Naive thymus-derived CD8-positive, alpha-beta T cell (primary cell): ENCODE measurements at regions not wholly inside any gene's neighbourhood (a gene's known extent, or its start where the extent isn't known, plus 50 kb on each side); places are given as distances from the start of the nearest gene placed in this dataset.

ENCODE experiments used
- ATAC-seq, 2 donors: fragments of 150-1000 bp; cut with Tn5 transposase in 1 of 2; sonication (Bioruptor Pico), chemical (Tn5 transposase) in 1 of 2; 1 replicate in 1 of 2; 2 replicates in 1 of 2; pipeline ENCODE4 v1.10.0; 2021; ENCODE audit warnings: mild to moderate bottlenecking in 2 of 2, moderate library complexity in 2 of 2
- POLR2A ChIA-PET: fragments of 350-600 bp; sonication (Branson Sonifier 250); formaldehyde crosslinking; loops from one replicate; lab custom pipeline; 2021; ENCODE audit warnings: antibody characterized with exemption; lab: Charles Lee
- DNase-seq, 10 donors: peaks; one replicate each; pipeline versions ENCODE4 v3.0.0 to v3.0.0-alpha.2; 2020 to 2022
- H3K27ac Mint-ChIP-seq, 10 donors: one replicate each; pipeline ENCODE4 v1.8.0; 2020 to 2022; ENCODE audit warnings: mild to moderate bottlenecking in 10 of 10, mixed read lengths in 10 of 10, moderate library complexity in 4 of 10, inconsistent platforms in 1 of 10
- H3K27me3 Mint-ChIP-seq, 5 donors: one replicate each; pipeline ENCODE4 v1.8.0; 2021 to 2022; ENCODE audit warnings: mixed read lengths in 5 of 5
- H3K36me3 Mint-ChIP-seq, 3 donors: one replicate each; pipeline ENCODE4 v1.8.0; 2020 to 2022; ENCODE audit warnings: mixed read lengths in 3 of 3, mild to moderate bottlenecking in 2 of 3, inconsistent platforms in 1 of 3
- H3K4me1 Mint-ChIP-seq, 4 donors: one replicate each; pipeline ENCODE4 v1.8.0; 2021 to 2022; ENCODE audit warnings: mixed read lengths in 4 of 4
- H3K4me3 Mint-ChIP-seq, 10 donors: one replicate each; pipeline ENCODE4 v1.8.0; 2020 to 2022; ENCODE audit warnings: mild to moderate bottlenecking in 10 of 10, mixed read lengths in 10 of 10, moderate library complexity in 6 of 10, inconsistent platforms in 1 of 10
- H3K9me3 Mint-ChIP-seq, 9 donors: one replicate each; pipeline ENCODE4 v1.8.0; 2020 to 2022; ENCODE audit warnings: mixed read lengths in 9 of 9, mild to moderate bottlenecking in 3 of 9, inconsistent platforms in 1 of 9, moderate library complexity in 1 of 9

DNA sequence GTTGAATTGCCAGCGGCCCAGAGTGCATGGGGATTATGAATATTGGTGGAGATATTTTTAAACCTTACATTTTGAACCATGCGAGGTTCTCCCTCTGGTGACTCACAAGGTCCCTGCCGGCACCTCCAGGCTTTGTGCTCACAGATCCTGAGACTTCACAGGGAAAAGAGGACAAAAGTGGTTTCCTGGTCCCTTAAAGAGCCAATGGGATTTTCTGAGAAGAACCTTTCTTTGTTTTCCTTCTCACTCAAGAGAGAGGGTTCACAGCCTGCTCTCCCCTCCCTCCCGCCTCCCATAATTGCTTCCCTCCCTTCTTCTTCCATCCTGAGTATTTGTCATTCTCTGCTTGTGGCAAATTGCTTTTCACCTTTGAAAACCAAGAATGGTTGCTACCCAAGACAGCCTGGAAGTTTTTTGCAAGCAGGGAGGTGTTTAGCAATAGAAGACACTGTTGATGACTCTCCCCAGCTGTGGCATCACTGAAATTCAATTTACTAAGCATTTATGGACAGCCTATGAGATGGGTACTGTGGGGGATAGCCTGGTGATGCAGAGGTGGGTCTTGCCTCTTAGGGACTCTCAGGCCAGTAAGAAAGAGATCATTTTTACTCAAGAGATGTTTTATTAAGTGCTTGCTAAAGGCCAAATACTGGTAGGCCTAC is 76.6 kb downstream of the CPN2 start:
- POLR2A ChIA-PET = no interaction called here
- no peaks in the 10 kb centered on the region for H3K36me3 Mint-ChIP-seq
- no peaks in the 10 kb centered on the region for H3K9me3 Mint-ChIP-seq
- H3K4me3 Mint-ChIP-seq = no peak overlapping the region
- peak overlapping the region in 4 of 10 donors; percentile 50 to 88 (median 70) for H3K27ac Mint-ChIP-seq
- H3K4me1 Mint-ChIP-seq = peaks cover 7 to 17% (median 11%) of the 10 kb centered on the region in 4 donors
- peaks cover 0 to 14% (median 6%) of the 10 kb centered on the region in 5 donors for H3K27me3 Mint-ChIP-seq
- ATAC-seq (no peak), DNase-seq (no peak)

DNA sequence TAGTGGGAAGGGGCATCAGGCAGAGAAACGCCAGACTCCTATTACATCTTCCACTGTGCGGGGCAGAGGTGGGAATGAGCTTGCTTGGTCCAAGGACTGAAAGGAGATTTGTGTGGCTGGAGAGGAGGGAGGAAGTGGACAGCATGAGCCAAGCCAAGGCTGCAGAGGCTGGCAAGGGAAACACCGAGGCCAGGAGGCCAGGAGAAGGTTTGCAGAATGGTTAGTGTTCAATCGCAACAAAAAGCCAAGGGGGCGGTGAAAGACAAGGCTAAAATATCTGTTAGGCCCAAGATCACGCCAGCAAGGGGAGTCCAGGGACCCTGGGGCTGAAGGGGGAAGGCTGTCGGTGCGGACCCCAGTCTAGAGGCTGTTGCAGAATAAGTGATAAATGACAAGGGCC is 75.8 kb downstream of the CPN2 start:
- H3K4me1 Mint-ChIP-seq = peaks cover 7 to 18% (median 11%) of the 10 kb centered on the region in 4 donors
- peak overlapping the region in 5 of 10 donors; percentile 28 to 88 (median 68) for H3K27ac Mint-ChIP-seq
- H3K27me3 Mint-ChIP-seq = peaks cover 0 to 14% (median 5%) of the 10 kb centered on the region in 5 donors
- POLR2A ChIA-PET = no interaction called here
- H3K36me3 Mint-ChIP-seq = no peaks in the 10 kb centered on the region
- ATAC-seq = no peak
- DNase-seq = no peak
- H3K4me3 Mint-ChIP-seq = no peak overlapping the region
- H3K9me3 Mint-ChIP-seq = no peaks in the 10 kb centered on the region

DNA sequence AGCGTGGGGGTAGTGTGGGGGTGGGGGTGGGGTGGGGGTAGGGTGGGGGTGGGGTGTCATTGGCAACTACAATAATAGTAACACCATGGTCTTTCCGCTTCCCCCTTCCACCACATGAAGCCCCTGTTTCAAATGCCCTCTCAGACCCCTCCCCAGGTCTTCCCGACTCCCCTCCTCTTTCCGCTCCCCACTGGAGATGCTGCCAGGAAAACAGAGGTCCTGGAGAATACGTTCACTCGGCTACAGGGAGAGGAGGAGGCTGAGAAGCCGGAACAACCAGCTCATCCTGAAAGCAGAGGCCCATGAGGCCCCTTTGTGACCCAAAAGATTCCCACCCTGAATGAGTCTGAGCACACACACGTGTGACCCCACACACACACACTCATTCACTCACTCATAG is 75.4 kb downstream of the CPN2 start:
- Mint-ChIP-seq H3K27me3 (peaks cover 0 to 14% (median 3%) of the 10 kb centered on the region in 5 donors), H3K4me3 (no peak overlapping the region), H3K9me3 (no peaks in the 10 kb centered on the region), H3K36me3 (no peaks in the 10 kb centered on the region), H3K4me1 (peaks cover 7 to 16% (median 8%) of the 10 kb centered on the region in 4 donors), H3K27ac (peak overlapping the region in 2 of 10 donors; percentile 51 to 56)
- DNase-seq = no peak
- no peak for ATAC-seq
- POLR2A ChIA-PET = no interaction called here

DNA sequence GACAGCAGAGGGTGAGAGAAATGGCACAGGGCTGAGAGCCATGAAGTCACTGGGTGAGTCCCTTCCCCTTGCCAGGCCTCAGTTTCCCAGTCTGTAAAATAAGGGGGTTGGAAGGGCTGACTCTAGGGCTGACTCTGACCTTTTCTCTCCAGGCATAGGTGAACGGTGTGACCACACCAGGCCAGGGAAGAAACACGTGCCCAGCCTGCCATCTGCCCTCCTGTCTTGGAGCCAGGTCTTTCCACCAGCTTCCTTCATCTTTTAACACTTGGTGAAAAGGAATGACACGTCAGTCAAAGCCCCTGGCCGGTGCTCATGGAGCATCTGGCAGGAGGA is 74.4 kb downstream of the CPN2 start:
- POLR2A ChIA-PET = no interaction called here
- peak overlapping the region in 1 of 10 donors; percentile 22 for H3K27ac Mint-ChIP-seq
- ATAC-seq (no peak), DNase-seq (no peak)
- no peaks in the 10 kb centered on the region for H3K9me3 Mint-ChIP-seq
- peaks cover 7 to 16% (median 8%) of the 10 kb centered on the region in 4 donors for H3K4me1 Mint-ChIP-seq
- no peaks in the 10 kb centered on the region for H3K36me3 Mint-ChIP-seq
- no peak overlapping the region for H3K4me3 Mint-ChIP-seq
- H3K27me3 Mint-ChIP-seq = peaks cover 0 to 11% (median 3%) of the 10 kb centered on the region in 5 donors

DNA sequence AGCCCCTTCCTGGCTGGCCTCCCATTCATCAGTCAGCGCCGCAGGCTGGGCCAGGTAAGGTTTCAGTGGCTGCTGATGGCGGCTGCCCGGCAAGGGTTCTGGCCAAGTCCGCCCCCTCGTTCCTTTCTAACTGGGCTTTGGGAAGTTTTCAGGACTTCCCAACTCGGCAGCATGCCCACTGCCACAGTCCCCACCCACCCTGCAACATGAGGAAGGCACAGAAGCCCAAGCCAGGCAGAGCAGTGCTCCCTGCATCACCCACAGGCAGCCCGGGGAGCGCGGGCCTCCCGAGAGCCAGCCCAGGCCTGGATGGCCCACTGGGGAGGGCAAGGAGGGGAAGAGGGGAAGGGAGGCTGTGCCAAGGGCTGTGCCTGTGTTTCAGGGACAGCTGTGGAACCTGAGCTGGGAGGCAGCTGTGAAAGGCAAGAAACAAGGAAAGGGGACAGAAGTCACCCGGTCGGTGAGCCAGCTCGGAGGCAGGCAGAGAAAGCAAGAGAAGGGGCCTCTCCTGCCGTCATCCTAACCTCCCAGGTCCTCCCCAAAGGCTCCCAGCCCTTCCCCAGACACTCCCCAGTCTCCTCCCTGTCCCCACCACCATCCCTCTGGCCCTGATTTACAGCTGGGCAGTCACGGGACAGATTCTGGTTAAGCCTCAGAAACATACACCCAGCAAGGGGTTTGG is 73.9 kb downstream of the CPN2 start:
- H3K36me3 Mint-ChIP-seq = no peaks in the 10 kb centered on the region
- peaks cover 2 to 6% (median 3%) of the 10 kb centered on the region in 5 donors for H3K27me3 Mint-ChIP-seq
- H3K9me3 Mint-ChIP-seq = no peaks in the 10 kb centered on the region
- peaks cover 7 to 16% (median 8%) of the 10 kb centered on the region in 4 donors for H3K4me1 Mint-ChIP-seq
- ATAC-seq = no peak
- peak overlapping the region in 1 of 10 donors; percentile 22 for H3K27ac Mint-ChIP-seq
- no peak overlapping the region for H3K4me3 Mint-ChIP-seq
- POLR2A ChIA-PET = no interaction called here
- no peak for DNase-seq

DNA sequence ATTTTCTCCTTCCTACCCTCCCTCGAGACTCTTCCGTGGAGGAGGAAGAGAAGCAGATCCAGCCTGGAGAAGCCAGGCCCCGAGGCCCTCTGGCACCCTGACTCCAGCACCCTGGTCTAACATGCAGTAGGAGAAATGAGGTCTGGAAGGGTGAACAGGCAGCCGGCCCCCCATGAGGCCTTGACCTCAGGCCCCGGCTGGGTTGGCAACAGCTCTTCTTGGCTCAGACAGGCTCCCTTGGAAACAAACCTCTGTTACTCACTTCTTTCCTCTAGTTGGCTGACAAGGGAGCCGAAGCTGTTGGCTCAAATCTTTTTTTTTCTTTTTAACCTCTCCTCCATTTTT is 73.4 kb downstream of the CPN2 start:
- Mint-ChIP-seq H3K9me3 (no peaks in the 10 kb centered on the region), H3K27me3 (peaks cover 1 to 8% (median 3%) of the 10 kb centered on the region in 5 donors), H3K4me3 (no peak overlapping the region), H3K27ac (peak overlapping the region in 1 of 10 donors; percentile 22), H3K4me1 (peaks cover 7 to 16% (median 8%) of the 10 kb centered on the region in 4 donors), H3K36me3 (no peaks in the 10 kb centered on the region)
- POLR2A ChIA-PET = no interaction called here
- DNase-seq = no peak
- no peak for ATAC-seq

DNA sequence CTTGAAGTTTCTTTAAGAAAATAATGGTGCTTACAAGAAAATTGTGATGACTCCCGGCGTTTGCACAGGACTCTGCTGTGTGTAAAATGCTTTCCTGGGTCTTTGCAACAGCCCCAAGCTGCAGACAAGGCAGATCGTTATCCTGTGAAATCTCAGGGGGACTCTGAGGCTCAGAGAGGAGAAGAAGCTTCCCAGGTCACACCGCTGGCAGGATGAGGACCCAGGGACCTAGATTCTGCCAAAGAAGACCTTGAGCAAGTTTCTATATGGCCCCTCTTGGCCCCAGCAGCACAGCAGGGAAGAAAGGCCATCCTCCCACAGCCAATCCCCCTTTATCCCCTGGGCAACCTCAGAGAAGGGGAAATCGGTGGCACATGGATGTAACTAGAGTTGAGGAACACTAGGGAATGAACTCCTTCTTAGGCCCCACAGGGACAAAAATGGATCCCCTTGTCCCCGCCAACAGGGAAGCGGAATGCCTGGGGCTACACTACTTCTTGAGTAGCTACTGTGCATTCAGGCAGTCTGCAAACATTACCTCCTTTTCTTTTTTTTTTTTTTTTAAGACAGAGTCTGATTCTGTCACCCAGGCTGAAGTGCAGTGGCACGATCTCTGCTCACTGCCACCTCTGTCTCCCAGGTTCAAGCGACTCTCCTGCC is 72.8 kb downstream of the CPN2 start:
- POLR2A ChIA-PET = no interaction called here
- H3K4me1 Mint-ChIP-seq = peaks cover 7 to 16% (median 8%) of the 10 kb centered on the region in 4 donors
- peaks cover 0 to 8% (median 3%) of the 10 kb centered on the region in 5 donors for H3K27me3 Mint-ChIP-seq
- no peak for DNase-seq
- H3K4me3 Mint-ChIP-seq = no peak overlapping the region
- ATAC-seq = no peak
- H3K9me3 Mint-ChIP-seq = no peaks in the 10 kb centered on the region
- H3K27ac Mint-ChIP-seq = peak overlapping the region in 1 of 10 donors; percentile 22
- no peaks in the 10 kb centered on the region for H3K36me3 Mint-ChIP-seq

DNA sequence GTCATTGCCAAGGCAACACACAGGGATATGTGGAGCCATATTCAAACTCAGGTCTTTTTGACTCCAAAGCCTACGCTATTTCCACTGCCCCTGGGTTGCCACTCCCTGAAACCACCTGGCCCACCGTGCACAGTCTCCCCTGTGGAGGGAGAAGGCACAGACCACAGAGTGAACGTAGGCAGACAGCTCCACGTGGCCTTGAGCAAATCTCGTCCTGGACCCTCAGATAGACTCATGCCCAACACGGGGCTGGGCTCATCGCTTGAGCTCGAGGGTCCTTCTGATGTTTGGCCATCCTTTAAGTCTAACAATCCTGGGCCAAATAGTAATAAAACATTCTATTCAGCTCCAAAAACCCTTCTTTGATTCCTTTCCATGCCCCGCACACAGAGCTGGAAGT is 72.0 kb downstream of the CPN2 start:
- ATAC-seq (no peak), DNase-seq (no peak)
- Mint-ChIP-seq H3K4me3 (no peak overlapping the region), H3K4me1 (peaks cover 7 to 16% (median 9%) of the 10 kb centered on the region in 4 donors), H3K9me3 (no peaks in the 10 kb centered on the region), H3K27ac (no peak overlapping the region), H3K36me3 (no peaks in the 10 kb centered on the region), H3K27me3 (peaks cover 0 to 12% (median 7%) of the 10 kb centered on the region in 5 donors)
- POLR2A ChIA-PET = no interaction called here

DNA sequence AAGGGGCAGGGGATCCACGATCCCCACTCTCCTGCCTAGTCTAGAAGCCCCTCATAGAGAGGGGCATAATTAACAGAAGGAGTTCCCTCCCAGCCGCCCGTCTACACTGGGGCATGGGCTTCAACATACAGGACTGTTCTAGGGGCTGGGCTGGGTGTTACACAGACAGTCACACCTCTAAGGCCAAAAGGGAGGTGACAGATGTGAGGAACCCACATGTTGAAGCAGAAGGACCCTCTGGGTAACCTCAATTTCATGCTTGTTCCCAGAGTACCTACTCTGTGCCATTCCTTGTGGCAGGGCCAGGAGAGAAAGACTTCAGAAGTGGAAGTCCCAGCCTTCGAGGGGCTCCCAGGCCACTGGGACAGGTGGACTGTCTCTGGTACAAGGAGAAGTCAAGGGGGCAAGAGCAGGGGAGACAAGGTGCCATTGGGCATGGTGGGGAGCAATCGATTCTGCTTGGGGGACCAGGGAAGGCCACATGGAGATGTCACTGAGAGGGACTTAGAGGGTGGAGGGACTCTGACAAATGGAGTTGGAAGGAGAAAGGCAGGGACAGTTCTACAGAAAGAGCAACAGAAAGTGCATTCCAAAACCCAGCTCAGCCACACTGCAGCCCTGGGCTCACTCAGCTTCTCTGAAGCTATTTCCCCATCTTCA is 71.3 kb downstream of the CPN2 start:
- DNase-seq (no peak), ATAC-seq (no peak)
- Mint-ChIP-seq H3K4me1 (peaks cover 7 to 15% (median 8%) of the 10 kb centered on the region in 4 donors), H3K36me3 (no peaks in the 10 kb centered on the region), H3K27ac (no peak overlapping the region), H3K27me3 (peaks cover 0 to 13% (median 9%) of the 10 kb centered on the region in 5 donors), H3K9me3 (no peaks in the 10 kb centered on the region), H3K4me3 (no peak overlapping the region)
- POLR2A ChIA-PET = no interaction called here

DNA sequence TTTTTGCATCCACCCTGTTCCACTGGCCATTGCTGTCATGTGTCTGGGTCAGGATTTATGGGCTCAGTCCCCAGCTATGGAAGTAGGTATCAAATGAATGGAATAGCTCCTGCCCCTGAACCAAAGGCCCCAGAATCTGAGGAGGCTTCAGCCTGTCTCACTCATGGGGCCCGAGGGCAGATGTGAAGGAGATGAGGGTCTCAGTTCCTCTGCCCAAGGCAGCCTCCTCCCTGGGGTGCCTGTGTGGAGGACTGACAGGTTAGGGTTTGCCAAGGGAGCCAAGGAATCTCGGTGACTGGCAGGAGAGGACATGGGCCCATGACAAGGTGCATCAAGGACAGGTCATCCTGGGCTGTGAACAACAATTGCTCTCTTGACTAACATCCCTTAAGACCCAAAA is 70.4 kb downstream of the CPN2 start:
- H3K9me3 Mint-ChIP-seq = no peaks in the 10 kb centered on the region
- ATAC-seq (no peak), DNase-seq (no peak)
- H3K27ac Mint-ChIP-seq = no peak overlapping the region
- no peaks in the 10 kb centered on the region for H3K36me3 Mint-ChIP-seq
- peaks cover 0 to 12% (median 7%) of the 10 kb centered on the region in 5 donors for H3K27me3 Mint-ChIP-seq
- H3K4me3 Mint-ChIP-seq = no peak overlapping the region
- peaks cover 0 to 14% (median 3%) of the 10 kb centered on the region in 4 donors for H3K4me1 Mint-ChIP-seq
- POLR2A ChIA-PET = no interaction called here

DNA sequence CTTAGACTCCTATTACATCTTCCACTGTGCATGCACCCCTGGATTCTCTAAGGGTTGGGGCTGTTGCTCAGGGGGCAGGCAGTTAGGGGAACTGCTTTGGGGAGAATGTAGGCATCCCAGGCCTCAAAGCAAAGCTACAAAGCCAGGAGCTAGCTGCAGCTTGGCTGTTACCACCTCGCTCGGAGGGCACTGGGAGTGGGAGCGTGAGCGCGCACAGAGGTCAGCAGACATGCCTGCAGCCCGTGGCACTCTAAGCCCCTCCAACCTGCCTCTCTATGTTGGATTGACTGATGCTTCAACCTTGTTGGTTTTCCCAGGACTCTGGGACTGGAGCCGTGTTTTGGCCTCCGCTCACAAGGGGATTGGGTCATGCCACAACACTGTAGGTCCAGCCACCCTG is 69.8 kb downstream of the CPN2 start:
- Mint-ChIP-seq H3K4me3 (no peak overlapping the region), H3K4me1 (peaks cover 0 to 12% (median 3%) of the 10 kb centered on the region in 4 donors)

DNA sequence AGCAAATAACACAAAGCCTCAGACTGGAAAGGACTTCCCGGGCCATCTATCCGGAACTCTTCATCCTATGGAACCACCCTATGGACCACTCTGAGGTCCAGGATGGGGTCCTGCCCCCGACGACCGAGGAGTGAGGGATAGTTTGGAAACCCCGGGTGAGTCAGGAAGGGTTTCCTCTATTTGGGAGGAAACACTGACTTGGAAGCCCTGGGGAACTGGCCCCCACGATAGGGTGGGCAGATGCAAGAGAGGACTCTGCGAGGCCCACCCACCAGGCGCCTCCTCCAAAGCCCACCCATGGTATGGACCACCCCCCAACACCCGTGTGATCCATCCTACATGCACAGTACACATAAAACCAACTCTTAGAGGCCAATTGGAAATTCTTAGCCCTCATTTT is 69.4 kb downstream of the CPN2 start:
- no peak overlapping the region for H3K27ac Mint-ChIP-seq
- peaks cover 0 to 12% (median 7%) of the 10 kb centered on the region in 5 donors for H3K27me3 Mint-ChIP-seq
- no peak for DNase-seq
- no peak for ATAC-seq
- peaks cover 0 to 12% (median 3%) of the 10 kb centered on the region in 4 donors for H3K4me1 Mint-ChIP-seq
- H3K36me3 Mint-ChIP-seq = no peaks in the 10 kb centered on the region
- H3K4me3 Mint-ChIP-seq = no peak overlapping the region
- POLR2A ChIA-PET = no interaction called here
- H3K9me3 Mint-ChIP-seq = no peaks in the 10 kb centered on the region

More for the DNA sequence above, 69.8 kb downstream of the CPN2 start:
- no peaks in the 10 kb centered on the region for H3K9me3 Mint-ChIP-seq
- H3K27ac Mint-ChIP-seq = no peak overlapping the region
- H3K27me3 Mint-ChIP-seq = peaks cover 0 to 12% (median 7%) of the 10 kb centered on the region in 5 donors
- no peak for DNase-seq
- POLR2A ChIA-PET = no interaction called here
- no peaks in the 10 kb centered on the region for H3K36me3 Mint-ChIP-seq
- ATAC-seq = no peak
